CD4-positive, alpha-beta T cell treated with Interleukin-15 for 1 hour (primary cell): ENCODE measurements at regions not wholly inside any gene's neighbourhood (a gene's known extent, or its start where the extent isn't known, plus 50 kb on each side); places are given as distances from the start of the nearest gene placed in this dataset.
"Not testable (repeated sequence)": the region's sequence is repeated elsewhere in the genome, so short reads cannot be mapped to it uniquely, and the experiment has no call there.

Experiments
- DNase-seq: peaks from one replicate; pipeline ENCODE4 v3.0.0-alpha.2; 2020

- no peak for DNase-seq
Measured at GRCh38 chr12:91883811-91884210, 261.8 kb downstream of the BTG1 start.

GRCh38 chr12:91882910-91883309 is 262.7 kb downstream of the BTG1 start:
- DNase-seq: no peak

GRCh38 chr12:91880528-91880927 is 265.1 kb downstream of the BTG1 start:
- no peak for DNase-seq

- DNase-seq: peak; percentile 76
Measured at GRCh38 chr12:91877456-91878235, 268.0 kb downstream of the BTG1 start.

GRCh38 chr12:91877022-91877421 is 268.6 kb downstream of the BTG1 start:
- DNase-seq: peak; percentile 97

- not testable (repeated sequence) for DNase-seq
Measured at GRCh38 chr12:91875671-91876070, 270.0 kb downstream of the BTG1 start.

- no peak for DNase-seq
Measured at GRCh38 chr12:91874086-91874865, 271.4 kb downstream of the BTG1 start.

- no peak for DNase-seq
Measured at GRCh38 chr12:91871751-91872150, 273.9 kb downstream of the BTG1 start.

- no peak for DNase-seq
Measured at GRCh38 chr12:91870872-91871707, 274.6 kb downstream of the BTG1 start.

GRCh38 chr12:91868054-91868453 is 277.6 kb downstream of the BTG1 start:
- DNase-seq: no peak

GRCh38 chr12:91866566-91866965 is 279.1 kb downstream of the BTG1 start:
- no peak for DNase-seq

- DNase-seq: no peak
Measured at GRCh38 chr12:91863702-91864101, 281.9 kb downstream of the BTG1 start.

GRCh38 chr12:91861554-91861953 is 284.1 kb downstream of the BTG1 start:
- DNase-seq: no peak

- DNase-seq: no peak
Measured at GRCh38 chr12:91859347-91859746, 286.3 kb downstream of the BTG1 start.

GRCh38 chr12:91857813-91858542 is 287.7 kb downstream of the BTG1 start:
- no peak for DNase-seq

GRCh38 chr12:91854725-91855124 is 290.9 kb downstream of the BTG1 start:
- DNase-seq: no peak

GRCh38 chr12:91853350-91854127 is 292.1 kb downstream of the BTG1 start:
- no peak for DNase-seq

- no peak for DNase-seq
Measured at GRCh38 chr12:91852634-91853033, 293.0 kb downstream of the BTG1 start.

GRCh38 chr12:91851741-91852477 is 293.7 kb downstream of the BTG1 start:
- DNase-seq: no peak

- no peak for DNase-seq
Measured at GRCh38 chr12:91846466-91847055, 299.1 kb downstream of the BTG1 start.

- no peak for DNase-seq
Measured at GRCh38 chr12:91845365-91845764, 300.3 kb downstream of the BTG1 start.
